ENCODE measurements at regions not wholly inside any gene's neighbourhood (a gene's known extent, or its start where the extent isn't known, plus 50 kb on each side); places are given as distances from the start of the nearest gene placed in this dataset.
A peak's percentile ranks its signal among the peaks of the same experiment; 100 is the strongest.

- DNase-seq (ENCODE audit: low spot score): no peak
Measured at GRCh38 chr6:41404182-41404845, 68.9 kb downstream of the NCR2 start.

GRCh38 chr6:41405941-41406727 is 70.7 kb downstream of the NCR2 start:
- DNase-seq (ENCODE audit: low spot score): no peak

GRCh38 chr6:41406728-41407489 is 71.5 kb downstream of the NCR2 start:
- DNase-seq (ENCODE audit: low spot score): no peak

DNA sequence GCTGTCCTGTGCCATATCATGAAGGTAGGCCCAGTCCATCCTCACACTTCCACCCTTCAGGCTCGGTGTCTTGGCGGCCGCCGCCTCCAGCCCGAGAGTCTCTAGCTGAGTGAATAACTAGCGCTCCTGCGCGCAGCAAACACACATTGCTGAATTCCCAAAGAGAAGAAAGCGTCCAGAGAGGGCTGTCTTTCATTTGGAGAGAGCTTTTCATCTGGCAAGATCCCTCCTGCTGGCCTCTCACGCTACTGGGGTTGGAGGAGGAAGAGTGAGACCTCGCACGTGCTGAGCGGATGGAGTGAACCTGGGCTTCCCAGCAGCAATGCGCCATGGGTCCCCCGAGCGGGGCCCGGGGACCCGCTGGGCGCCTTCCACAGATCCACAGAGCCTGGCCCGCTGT is 73.2 kb downstream of the NCR2 start:
- DNase-seq (ENCODE audit: low spot score): no peak

DNA sequence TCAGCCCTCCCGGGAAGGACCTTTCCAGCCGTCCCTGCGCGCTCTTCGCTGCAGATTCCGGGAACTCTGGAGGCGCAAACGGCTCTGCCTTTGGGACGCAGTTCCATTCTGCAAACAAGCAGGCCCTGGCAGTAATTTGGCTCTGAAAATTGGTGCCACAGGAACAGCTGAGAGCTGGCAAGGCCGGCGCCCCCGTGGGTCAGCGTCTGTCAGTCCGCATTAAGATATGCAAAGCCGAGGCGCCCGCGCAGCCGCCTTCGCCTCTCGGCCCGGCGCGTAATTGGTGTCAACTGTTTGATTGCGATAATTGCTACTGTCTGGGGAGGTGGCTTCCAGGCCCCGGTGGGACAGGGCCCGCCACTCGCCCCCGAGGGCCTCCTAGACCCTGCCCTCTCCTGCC is 73.6 kb downstream of the NCR2 start:
- no peak for DNase-seq (ENCODE audit: low spot score)

- DNase-seq (ENCODE audit: low spot score): no peak
Measured at GRCh38 chr6:41409489-41409888, 74.1 kb downstream of the NCR2 start.

- no peak for DNase-seq (ENCODE audit: low spot score)
Measured at GRCh38 chr6:41411961-41412360, 76.6 kb downstream of the NCR2 start.

GRCh38 chr6:41413250-41413649 is 77.8 kb downstream of the NCR2 start:
- no peak for DNase-seq (ENCODE audit: low spot score)

- no peak for DNase-seq (ENCODE audit: low spot score)
Measured at GRCh38 chr6:41416501-41416837, 81.1 kb downstream of the NCR2 start.

- DNase-seq (ENCODE audit: low spot score): no peak
Measured at GRCh38 chr6:41418741-41419140, 83.3 kb downstream of the NCR2 start.

DNA sequence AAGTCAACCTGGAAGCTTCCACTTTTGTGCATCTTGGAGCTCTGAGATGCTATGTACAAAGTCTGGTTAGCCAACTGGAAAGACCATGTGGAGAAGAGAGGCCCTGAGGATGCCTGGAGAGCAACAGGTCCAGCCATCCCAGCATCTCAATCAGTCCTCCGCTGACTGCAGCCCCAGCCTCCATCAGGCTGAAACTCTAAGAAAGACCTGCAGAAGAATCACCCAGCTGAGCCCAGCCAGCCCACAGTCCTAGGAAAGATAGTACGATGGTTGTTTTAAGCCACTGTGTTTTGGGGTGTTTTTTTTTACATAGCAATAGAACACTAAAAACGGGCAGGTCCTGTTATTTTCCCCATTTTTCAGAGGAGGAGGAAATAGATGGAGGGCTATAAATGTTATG is 84.0 kb downstream of the NCR2 start:
- no peak for DNase-seq (ENCODE audit: low spot score)

DNA sequence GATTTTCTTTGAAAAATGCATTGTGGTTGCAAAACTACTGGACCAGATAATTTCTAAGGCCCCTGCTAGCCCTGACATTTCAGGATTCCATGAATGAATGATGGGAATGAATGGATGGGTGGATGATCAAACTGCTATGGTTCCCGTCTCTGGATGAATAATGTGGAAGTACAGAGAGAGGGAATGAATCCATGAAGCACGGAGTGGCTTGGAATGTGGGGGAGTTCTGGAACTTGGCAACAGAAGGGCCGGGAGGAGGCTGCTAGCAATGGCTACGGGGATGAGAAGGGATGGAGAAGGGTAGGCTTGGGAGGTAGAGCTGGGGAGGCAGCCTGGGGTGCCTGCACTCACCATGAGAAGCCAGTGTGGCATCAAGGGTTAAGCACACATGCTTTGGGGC is 84.8 kb downstream of the NCR2 start:
- DNase-seq (ENCODE audit: low spot score): no peak

- DNase-seq (ENCODE audit: low spot score): peak; percentile 82
Measured at GRCh38 chr6:41422161-41422560, 86.8 kb downstream of the NCR2 start.

- no peak for DNase-seq (ENCODE audit: low spot score)
Measured at GRCh38 chr6:41423002-41423401, 87.6 kb downstream of the NCR2 start.

DNA sequence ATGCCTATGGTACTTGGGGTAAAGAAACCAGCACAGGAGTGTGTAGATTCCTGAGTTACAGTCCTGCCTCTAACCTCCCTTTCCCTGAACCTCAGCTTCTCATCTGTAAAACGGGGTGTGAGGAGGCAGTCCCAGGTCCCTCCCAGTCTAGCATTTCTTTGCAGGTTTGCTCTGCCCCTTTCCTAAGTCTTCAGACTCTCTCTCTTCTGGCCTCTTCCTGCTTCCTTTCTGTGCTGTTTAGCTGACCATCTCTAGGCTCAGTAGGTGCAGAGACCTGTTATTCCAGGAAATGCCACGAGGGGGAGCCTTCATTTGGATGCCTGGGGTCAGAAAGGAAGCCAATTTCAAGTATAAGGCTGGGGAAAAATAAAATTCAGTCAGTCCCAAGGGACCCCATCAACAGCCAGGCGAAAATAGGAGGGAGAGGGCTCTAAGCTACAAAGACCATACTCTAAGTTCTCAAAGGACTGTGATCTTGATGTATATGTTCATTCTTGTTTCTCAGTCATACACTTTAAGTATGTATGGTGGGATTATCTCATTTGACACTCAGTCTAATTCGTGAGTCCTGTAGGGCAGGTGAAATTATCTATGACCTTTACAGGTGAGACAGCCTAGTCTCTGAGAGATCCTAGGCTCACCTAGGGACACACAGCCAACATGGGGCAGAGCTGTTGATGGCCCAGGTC is 89.1 kb downstream of the NCR2 start:
- peak; percentile 78 for DNase-seq (ENCODE audit: low spot score)

DNA sequence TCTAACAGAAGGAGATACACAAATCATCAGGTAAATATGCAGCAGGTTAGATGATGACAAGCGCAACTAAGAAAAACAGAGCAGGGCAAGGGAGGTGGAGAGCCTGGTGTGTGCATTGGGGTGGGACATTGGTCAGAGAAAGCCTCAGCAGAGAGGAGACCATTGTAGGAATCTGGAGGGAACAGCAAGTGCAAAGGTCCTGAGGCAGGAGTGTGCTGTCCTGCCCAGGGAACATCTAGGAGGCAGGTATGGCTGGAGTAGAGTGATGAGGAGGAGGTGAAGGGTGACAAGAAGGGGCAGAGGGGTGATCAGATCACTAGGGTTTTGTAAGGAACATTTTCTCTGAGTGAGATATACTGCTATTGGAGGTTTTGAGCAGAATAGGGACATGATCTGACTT is 90.1 kb downstream of the NCR2 start:
- DNase-seq (ENCODE audit: low spot score): no peak

DNA sequence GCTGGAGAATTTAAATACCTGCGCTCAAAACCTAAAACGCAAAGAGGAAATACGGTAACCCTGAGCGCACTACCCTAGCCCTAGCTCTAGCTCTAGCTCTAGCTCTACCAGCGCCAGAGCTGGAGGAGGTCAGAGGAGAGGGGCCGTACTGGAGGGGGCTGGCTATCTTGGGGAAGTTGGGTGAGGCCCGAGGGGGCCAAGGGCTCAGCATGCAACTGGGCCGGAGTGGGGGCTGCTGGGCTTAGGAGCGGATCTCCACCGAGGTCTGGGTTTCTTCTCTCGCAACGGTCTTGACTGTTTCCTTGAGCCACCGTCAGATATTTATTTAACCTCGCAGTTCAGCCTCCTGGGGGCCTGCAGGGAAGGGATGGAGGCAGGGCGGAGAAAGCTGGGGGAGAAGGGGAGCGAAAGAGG is 91.0 kb downstream of the NCR2 start:
- no peak for DNase-seq (ENCODE audit: low spot score)

DNA sequence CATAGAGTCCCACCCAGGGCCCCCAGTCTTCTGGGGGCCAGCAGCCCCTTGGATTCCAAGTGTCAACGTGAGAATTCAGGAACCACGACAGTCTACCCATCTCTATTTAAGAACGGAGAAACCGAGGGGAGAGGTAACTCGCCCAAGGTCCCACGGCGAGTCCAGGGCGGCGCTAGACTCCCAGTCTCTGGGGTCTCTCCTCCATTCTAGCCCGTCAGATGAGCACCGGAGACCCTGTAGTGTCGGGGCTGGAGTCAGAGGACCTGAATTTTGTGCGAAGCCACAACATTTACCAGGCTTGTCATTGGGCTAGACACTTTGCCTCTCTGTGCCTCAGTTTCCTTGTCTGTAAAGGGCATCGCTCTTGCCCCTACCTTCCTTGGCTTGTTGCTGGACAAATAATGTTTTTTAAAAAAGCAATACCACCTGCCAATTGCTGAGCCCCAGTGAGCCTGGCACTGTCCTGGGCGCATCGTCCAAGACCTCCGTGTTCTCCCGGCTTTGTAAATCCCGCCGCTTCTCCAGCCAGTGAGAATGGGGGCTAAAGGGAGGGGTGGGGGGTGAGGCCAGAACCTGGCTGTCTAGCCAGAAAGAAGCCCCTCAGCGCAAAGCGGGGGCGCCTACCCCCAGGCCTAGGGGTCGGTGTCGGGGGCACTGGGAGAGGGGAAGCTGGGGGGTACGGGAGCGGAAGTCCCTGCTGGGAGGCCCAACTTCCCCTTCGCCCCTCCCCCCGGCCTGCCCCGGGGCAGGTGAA is 91.7 kb downstream of the NCR2 start:
- no peak for DNase-seq (ENCODE audit: low spot score)

DNA sequence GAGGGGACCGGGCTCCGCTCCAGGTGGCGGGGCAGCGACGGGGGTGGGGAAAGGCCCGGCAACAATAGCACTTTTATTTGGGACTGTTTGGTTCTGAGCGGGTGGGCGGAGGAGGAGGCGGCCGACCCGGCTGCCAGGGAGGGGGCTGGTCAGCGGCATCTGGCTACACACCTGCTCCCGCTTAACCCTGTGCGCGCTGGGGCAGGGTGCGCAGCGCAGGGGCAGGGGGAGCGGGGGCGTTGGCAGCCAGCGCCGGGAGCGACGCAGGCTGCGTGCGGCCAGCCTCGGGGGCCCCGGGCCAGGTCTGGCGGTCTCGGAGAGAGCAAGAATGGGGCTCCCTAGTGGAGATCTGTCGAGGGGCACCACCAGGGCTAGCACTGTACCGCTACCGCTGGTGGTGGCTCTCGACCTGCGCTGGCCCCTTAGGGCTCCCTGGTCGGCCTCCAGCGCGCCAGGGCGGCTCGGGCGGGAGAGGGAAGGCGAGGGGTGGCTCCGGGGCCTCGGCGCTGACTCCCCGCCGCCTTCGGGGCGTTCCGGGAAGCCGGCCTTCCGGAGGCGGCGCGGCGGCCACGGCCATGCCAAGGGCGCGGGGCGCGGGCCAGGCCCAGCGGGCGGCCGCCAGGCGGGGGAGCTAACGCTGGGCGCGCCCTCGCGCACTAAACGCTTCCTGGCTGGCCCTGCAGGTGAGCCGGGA is 92.4 kb downstream of the NCR2 start:
- no peak for DNase-seq (ENCODE audit: low spot score)

- no peak for DNase-seq (ENCODE audit: low spot score)
Measured at GRCh38 chr6:41428336-41428995, 93.1 kb downstream of the NCR2 start.
